ENCODE measurements at regions not wholly inside any gene's neighbourhood (a gene's known extent, or its start where the extent isn't known, plus 50 kb on each side); places are given as distances from the start of the nearest gene placed in this dataset.
"Not testable (repeated sequence)": the region's sequence is repeated elsewhere in the genome, so short reads cannot be mapped to it uniquely, and the experiment has no call there.

GRCh38 chr2:147414656-147415055, 430.2 kb upstream of the ACVR2A start:
- not testable (repeated sequence) for DNase-seq (ENCODE audit: low spot score)

DNA sequence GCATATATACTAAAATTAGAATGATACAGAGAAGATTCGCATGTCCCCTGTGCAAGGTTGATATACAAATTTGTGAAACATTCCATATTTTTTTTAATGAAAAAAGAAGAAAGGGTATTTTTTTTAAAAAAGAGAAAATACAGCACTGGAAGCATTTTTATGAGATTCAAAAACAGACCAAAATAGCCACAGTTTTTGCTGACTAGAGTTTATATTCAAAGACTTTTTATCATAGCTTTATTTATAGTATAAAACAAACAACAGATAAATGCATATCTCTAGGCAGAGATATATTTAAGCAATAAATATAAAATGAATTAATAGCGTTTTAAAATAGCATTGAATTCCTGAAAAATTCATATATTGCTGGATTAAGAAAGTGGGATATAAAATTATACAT, 436.5 kb upstream of the ACVR2A start:
- no peak for DNase-seq (ENCODE audit: low spot score)

DNA sequence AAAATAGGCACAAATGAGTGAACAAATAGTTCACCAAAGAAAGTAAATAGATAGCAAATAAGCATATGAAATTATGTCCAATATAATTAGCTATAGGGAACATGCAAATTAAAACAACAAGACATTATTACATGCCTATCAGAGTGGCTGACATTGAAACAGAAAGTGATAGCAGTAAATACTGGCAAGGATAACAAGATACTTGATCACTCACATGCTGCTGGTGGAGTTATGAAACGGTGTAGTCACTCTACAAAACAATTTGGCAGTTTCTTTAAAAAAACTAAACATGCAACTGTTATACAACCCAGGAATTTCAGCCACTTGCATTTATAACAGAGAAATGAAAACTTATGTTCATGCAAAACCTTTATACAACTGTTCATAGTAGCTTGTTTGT, 439.2 kb upstream of the ACVR2A start:
- no peak for DNase-seq (ENCODE audit: low spot score)

- DNase-seq (ENCODE audit: low spot score): no peak
Observed at GRCh38 chr2:147398996-147399395, 445.8 kb upstream of the ACVR2A start.

- DNase-seq (ENCODE audit: low spot score): no peak
Observed at GRCh38 chr2:147398301-147398700, 446.5 kb upstream of the ACVR2A start.

- no peak for DNase-seq (ENCODE audit: low spot score)
Observed at GRCh38 chr2:147396890-147397289, 447.9 kb upstream of the ACVR2A start.

DNA sequence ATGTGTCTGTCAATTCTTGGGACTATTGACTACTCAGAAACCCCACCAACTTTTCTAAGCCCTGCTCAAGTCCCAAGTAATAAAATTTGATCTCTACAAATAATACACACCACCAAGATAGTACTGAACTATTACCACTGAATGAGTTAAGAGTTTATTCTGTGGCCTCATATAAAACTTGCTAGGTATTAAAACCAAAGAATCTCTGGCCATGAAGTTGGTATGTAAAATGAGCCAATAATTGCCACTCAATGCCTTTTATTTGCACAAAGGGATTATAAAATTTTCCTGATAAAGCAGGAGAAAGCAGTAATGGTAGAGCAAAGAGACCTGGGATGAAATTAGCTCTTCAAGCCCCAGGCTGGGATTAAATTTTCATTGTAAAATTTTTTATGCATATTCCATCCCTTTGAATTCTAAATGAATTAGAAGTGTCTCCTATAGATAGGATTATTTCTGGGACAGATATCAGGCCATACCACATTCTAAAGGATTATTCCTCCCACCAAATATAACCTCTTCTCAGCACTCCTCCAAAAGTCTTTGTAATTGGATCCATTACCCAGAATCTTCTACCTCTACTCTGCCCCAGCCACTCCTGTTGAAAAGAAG, 450.5 kb upstream of the ACVR2A start:
- no peak for DNase-seq (ENCODE audit: low spot score)

DNA sequence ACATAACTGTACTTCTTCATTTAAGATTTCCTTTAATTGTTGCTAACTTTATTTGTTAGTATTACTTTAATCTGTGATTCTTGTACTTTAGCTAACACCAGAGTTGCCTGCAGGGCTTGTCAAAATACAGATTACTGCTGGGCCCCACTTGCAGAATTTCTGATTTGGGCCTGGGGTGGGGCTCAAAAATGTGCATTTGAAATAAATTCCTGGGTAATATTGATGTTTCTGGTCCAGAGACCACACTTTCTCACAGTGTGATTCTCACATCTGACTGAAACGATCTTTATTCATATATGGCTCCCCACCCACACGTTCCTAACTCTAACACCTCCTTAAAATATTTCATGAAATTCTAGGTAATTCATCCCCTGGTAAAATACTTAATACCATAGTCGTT, 452.6 kb upstream of the ACVR2A start:
- DNase-seq (ENCODE audit: low spot score): no peak

DNA sequence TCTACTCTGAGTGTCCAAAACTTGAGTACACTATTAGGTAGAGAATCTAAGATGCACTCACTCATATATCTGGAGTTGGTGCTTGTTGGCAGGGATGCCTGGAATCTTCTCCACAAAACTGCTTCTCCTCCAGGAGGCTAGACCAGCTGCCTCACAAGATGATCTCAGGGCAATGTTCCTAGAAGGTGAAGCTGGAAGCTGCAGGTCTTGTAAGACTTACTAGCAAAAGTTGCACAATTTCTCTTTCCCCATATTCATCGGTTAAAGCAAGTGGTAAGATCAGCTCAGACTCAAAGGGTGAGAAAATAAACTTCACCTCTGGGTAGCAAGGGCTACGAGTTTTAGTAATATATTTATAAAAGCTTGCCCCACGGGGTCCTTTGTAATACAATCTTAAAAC, 454.4 kb upstream of the ACVR2A start:
- no peak for DNase-seq (ENCODE audit: low spot score)

DNA sequence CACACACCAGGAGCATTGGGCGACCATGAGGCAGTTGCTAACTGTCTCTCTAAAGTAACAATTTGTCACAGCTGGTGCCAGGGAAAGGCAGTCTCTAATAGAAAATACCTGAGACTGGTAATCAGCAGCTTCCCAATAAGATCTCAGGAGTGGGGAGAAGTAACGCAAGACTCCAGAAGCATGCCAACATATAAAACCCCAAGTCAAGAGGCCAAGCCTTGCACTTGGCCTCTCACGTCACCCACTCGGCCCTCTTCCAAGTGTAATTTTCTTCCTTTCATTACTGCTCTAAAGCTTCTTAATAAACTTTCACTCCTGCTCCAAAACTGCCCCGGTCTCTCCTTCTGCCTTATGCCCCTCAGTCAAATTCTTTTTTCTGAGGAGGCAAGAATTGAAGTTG, 455.6 kb upstream of the ACVR2A start:
- DNase-seq (ENCODE audit: low spot score): no peak

DNA sequence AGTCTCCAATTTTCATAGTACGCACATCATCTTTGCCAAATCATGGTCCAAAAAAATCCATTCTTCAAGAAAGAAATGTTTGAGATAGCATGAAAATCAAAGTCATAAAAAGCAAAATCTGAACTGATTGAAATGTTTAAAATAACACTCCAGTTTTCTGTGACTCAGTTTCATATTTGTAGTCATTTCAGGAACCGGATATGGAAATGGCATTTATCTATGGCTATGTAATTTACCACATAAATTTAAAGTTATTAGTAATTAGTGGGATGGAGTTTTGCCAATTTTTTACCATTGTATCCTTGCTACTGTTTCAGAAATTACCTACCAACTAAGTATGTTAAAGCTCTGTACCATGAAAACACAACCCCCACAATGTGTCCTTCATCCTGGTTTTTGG, 456.6 kb upstream of the ACVR2A start:
- no peak for DNase-seq (ENCODE audit: low spot score)

- DNase-seq (ENCODE audit: low spot score): no peak
Observed at GRCh38 chr2:147386284-147386683, 458.5 kb upstream of the ACVR2A start.

- no peak for DNase-seq (ENCODE audit: low spot score)
Observed at GRCh38 chr2:147385600-147385999, 459.2 kb upstream of the ACVR2A start.

DNA sequence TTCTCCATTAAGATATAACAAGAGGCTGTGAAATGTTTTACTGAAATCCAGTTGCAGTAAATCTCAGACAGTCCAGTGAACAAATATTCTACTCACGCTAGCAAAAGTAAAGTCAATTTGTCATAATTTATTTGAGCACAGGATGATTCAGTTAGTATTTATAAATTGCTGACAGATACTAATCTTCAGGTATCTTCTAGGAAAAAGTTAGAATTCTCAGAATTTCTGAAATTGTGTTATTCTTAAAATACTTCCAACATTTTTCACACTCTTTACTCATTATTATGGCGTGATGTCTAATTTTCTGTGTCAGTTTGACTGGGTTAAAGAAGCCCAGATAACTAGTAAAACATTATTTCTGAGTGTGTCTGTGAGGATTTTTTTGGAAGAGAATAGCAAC, 460.2 kb upstream of the ACVR2A start:
- no peak for DNase-seq (ENCODE audit: low spot score)

DNA sequence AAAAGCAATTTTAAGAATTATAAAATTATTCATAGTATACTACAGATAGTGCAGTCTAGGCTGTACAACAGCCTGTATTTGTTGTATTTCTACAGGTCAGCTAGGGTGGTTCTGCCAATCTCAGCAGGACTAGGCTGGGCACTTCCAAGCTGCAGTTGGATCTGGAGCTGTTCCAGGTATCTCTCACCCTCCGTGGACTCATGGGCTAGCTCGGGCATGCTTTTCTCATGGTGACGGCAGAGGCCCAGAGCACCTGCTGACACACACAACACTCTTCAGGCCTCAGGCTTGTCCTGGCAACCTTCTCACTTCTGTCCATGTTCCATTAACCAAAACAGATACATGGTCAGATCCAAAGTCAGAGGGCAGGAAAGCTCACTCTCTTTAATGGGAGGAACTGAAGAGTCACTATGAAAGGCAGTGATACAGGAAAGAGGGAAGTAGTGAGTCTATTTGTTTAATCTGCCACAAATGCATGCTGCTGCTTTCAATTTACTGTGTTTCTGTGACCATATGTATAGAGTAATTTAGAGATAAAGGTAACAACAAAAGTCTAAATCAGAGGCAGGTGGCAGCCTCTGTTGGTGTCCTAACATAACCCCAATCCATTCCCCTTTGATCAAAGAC, 462.4 kb upstream of the ACVR2A start:
- DNase-seq (ENCODE audit: low spot score): no peak

GRCh38 chr2:147378403-147378802, 466.4 kb upstream of the ACVR2A start:
- DNase-seq (ENCODE audit: low spot score): no peak

DNA sequence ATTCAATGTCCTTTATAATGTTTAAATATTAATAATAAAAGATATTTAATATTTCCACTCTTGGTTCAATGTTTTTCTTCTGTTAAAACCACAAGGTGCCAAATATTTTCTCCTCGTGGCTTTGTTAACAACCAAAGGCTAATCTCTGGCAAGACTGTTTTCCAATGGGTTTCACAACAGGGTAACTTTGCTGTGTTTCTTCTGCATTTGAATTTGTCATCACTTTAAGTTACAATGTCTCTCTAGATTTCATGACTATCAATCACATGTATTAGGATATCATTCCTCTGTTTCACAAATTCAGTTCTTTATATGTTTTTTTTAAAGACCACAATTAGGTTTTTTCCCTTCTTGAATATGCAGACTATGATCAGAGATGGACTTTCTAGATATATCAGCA, 469.8 kb upstream of the ACVR2A start:
- no peak for DNase-seq (ENCODE audit: low spot score)

GRCh38 chr2:147374423-147374811, 470.4 kb upstream of the ACVR2A start:
- no peak for DNase-seq (ENCODE audit: low spot score)

- DNase-seq (ENCODE audit: low spot score): no peak
Observed at GRCh38 chr2:147373800-147374422, 470.9 kb upstream of the ACVR2A start.

DNA sequence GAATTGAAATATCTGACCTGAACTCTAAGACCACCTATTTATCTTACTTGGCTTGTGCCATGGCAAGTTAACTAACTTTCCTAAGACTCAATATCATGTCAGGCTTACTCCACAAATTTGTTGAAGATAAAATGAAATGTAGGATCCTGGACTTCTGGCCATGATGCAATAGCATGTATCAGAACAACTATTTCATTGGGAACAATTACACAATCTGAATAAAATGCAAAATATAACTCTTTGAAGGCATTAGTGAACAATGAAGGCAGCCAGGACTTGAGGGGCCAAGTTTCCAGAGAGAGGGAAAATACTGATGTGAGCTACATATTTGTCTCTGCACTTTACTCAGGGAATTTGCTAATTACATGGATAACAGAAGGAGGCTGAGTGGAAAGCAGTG, 476.5 kb upstream of the ACVR2A start:
- DNase-seq (ENCODE audit: low spot score): no peak

GRCh38 chr2:147366279-147366678, 478.6 kb upstream of the ACVR2A start:
- no peak for DNase-seq (ENCODE audit: low spot score)

DNA sequence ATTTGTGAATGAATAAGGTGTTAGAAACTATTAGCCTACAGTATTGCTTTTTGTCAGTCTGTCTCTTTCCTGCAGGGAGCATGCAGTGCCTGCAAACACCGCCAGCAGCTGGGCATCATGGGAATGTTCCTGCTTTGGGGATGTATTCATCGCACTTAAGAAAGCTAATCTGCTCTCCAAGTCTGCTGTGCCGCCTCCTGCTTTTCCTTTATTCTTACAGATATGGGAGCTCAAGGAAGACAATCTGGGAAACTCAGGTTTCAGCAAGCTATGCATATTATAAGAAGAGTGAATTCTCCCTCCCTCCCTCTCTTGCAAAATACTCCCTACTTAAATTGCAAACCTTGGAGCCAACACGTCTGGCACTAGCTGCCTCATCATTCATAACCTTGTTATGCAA, 479.2 kb upstream of the ACVR2A start:
- DNase-seq (ENCODE audit: low spot score): no peak

DNA sequence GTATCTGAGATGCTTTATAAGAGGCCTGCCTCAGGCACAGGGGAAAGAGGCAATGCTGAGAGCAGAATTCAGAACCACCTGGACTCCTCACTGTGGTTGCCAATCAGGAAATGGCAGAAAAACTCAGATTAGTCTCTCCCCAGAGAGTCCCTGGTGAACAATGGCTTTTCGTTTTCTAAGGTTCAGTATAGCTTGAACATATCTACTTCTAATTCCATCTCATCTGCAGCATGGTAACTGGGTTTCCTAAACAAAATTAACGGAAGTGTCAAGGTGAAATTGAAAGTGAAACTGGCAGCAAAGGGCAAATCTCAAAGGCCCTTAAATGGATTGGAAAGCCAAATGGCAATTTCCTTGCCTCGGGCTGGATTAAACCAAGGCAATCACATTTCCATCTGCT, 480.2 kb upstream of the ACVR2A start:
- no peak for DNase-seq (ENCODE audit: low spot score)

- DNase-seq (ENCODE audit: low spot score): no peak
Observed at GRCh38 chr2:147363181-147363580, 481.6 kb upstream of the ACVR2A start.

All from iPS-NIHi11 (cell line).